Epithelial cell of esophagus (primary cell): ENCODE measurements at regions not wholly inside any gene's neighbourhood (a gene's known extent, or its start where the extent isn't known, plus 50 kb on each side); places are given as distances from the start of the nearest gene placed in this dataset.

Source experiments
- DNase-seq: peaks from one replicate; pipeline ENCODE4 v3.0.0; 2010; ENCODE audit warnings: low read depth
- H3K4me3 ChIP-seq: 2 replicates; pipeline ENCODE4 v1.5.1; 2011; ENCODE audit warnings: mild to moderate bottlenecking, low read length, control low read depth
- CTCF ChIP-seq: IDR thresholded peaks from 2 replicates; pipeline ENCODE4 v1.5.1; 2011; ENCODE audit warnings: low read depth, mild to moderate bottlenecking, low read length, control low read depth, inconsistent platforms; ENCODE audit not compliant: insufficient read depth; ENCODE audit errors: missing control alignments

GRCh38 chr3:18228060-18228459 lies 197.1 kb downstream of the SATB1 start:
- no peak overlapping the region for H3K4me3 ChIP-seq
- DNase-seq: no peak
- TF ChIP-seq CTCF: no peak

GRCh38 chr3:18225709-18226108 lies 199.4 kb downstream of the SATB1 start:
- no peak for TF ChIP-seq CTCF
- H3K4me3 ChIP-seq: no peak overlapping the region
- DNase-seq: no peak

GRCh38 chr3:18224426-18224825 lies 200.7 kb downstream of the SATB1 start:
- TF ChIP-seq CTCF: no peak
- no peak overlapping the region for H3K4me3 ChIP-seq
- no peak for DNase-seq

GRCh38 chr3:18223974-18224373 lies 201.2 kb downstream of the SATB1 start:
- H3K4me3 ChIP-seq: no peak overlapping the region
- DNase-seq: no peak
- no peak for TF ChIP-seq CTCF

GRCh38 chr3:18223571-18223970 lies 201.6 kb downstream of the SATB1 start:
- TF ChIP-seq CTCF: no peak
- no peak overlapping the region for H3K4me3 ChIP-seq
- DNase-seq: no peak

GRCh38 chr3:18222686-18223085 lies 202.5 kb downstream of the SATB1 start:
- DNase-seq: no peak
- no peak for TF ChIP-seq CTCF
- no peak overlapping the region for H3K4me3 ChIP-seq

- no peak overlapping the region for H3K4me3 ChIP-seq
- no peak for TF ChIP-seq CTCF
Observed at GRCh38 chr3:18217507-18218174, 207.5 kb downstream of the SATB1 start.

More at GRCh38 chr3:18217507-18218174, 207.5 kb downstream of the SATB1 start:
- no peak for DNase-seq
